ENCODE measurements at regions not wholly inside any gene's neighbourhood (a gene's known extent, or its start where the extent isn't known, plus 50 kb on each side); places are given as distances from the start of the nearest gene placed in this dataset.

DNA sequence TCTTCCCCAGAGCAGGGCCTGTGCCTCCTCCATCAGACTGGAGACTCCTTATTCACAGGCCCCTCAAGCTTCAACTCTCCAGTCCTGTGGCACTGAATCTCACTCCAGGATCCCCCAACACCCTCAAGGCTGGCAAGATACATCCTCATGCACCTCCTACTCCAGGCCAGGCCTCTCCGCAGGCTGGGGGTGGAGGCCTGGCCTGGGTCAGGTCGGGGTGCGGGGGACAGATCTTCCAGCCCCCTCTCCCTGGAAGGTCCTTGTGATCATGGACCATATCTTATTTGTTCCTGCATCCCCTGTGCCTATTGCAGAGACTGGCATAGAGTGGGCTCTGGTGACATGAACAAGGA lies 147.3 kb downstream of the SMAD6 start:
- peak overlapping the region; percentile 91 to 94 for H3K27ac ChIP-seq
- intact Hi-C loops (cut with DNase I), result no loop called here

DNA sequence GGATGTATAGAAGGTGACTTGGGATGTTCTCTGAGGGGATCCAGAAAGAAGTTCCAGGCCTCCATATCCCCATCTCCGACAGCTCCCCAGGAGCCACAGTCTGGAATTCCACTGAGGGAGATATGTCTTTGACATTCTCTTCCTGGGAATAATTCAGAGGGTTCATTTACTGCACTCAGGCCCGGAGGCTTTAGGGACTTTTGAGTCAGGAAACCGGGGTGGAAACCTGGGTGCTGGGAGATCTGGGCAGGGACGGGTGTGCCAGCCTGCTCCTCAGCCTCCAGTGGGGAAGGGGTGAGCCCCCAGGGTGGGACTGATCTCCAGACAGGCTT lies 147.7 kb downstream of the SMAD6 start:
- peak overlapping the region; percentile 91 to 94 for H3K27ac ChIP-seq

More for the DNA sequence above, 147.3 kb downstream of the SMAD6 start:
- TF ChIP-seq, protein P1, sequence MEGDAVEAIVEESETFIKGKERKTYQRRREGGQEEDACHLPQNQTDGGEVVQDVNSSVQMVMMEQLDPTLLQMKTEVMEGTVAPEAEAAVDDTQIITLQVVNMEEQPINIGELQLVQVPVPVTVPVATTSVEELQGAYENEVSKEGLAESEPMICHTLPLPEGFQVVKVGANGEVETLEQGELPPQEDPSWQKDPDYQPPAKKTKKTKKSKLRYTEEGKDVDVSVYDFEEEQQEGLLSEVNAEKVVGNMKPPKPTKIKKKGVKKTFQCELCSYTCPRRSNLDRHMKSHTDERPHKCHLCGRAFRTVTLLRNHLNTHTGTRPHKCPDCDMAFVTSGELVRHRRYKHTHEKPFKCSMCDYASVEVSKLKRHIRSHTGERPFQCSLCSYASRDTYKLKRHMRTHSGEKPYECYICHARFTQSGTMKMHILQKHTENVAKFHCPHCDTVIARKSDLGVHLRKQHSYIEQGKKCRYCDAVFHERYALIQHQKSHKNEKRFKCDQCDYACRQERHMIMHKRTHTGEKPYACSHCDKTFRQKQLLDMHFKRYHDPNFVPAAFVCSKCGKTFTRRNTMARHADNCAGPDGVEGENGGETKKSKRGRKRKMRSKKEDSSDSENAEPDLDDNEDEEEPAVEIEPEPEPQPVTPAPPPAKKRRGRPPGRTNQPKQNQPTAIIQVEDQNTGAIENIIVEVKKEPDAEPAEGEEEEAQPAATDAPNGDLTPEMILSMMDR (IDR thresholded peaks at IDR 0.05), result no peak
- Histone ChIP-seq H3K9me3 (no peaks in the 10 kb centered on the region), H3K36me3 (no peaks in the 10 kb centered on the region), H3K27me3 (no peaks in the 10 kb centered on the region), H3K4me3 (no peak overlapping the region), H3K4me1 (peaks cover 19 to 32% of the 10 kb centered on the region in 2 donors)
- peak in 1 of 2 donors; percentile 52 for DNase-seq (ENCODE audit: low spot score in 2 of 2)

DNA sequence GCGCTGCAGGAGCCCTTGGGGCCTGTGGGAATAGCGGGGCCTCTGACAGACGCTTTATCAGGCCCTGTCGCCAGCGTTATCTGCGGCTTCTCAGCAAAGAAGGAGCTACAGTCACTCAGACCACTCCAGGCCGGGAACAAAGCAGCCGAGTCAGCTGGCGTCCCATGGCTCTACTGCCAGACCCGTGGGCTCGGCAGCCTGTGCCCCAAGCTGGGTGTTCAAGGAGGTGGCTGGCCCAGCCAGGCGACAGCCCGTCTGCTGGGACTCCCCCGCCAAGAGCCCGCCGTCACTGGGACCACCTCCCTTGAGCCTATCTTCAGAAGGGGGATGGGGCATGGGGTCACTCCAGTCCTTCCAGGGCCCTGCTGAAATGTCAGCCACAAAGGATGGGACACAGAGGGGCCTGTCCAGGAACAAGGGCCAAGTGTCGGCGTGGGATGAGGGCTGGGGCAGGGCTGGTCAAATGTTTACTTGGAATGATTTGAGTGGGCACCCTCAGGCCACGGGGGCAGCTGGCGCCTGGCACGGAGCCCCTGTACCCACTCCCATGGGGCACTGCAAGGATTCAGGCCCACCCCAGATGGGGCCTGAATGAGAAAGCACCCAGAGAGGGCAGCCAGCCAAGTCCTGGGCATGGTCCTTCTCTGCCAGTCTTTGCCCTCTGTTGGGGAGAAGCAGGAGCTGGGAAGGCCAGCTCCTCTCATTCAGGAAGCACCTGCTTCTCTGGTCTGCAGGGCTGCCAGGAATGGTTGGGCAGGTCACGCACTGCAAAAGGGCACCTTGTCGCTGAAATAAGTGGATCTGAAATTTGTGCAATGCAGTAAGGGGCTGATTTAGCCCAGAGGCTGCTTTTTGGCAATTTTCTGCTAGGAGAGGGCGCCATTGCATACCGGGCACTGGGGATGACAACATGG lies 148.3 kb downstream of the SMAD6 start:
- H3K27ac ChIP-seq, result peak overlapping the region; percentile 91 to 94
- no peaks in the 10 kb centered on the region for H3K36me3 ChIP-seq

More for the DNA sequence above, 147.7 kb downstream of the SMAD6 start:
- no peaks in the 10 kb centered on the region for H3K27me3 ChIP-seq
- TF ChIP-seq, protein P1 (IDR thresholded peaks at IDR 0.05), result no peak
- no peak overlapping the region for H3K4me3 ChIP-seq
- H3K4me1 ChIP-seq, result peaks cover 19 to 32% of the 10 kb centered on the region in 2 donors
- intact Hi-C loops (cut with DNase I), result loop anchor here (2.0 to 10.0 kb wide), 4 partner anchors 61 to 465 kb away; partner anchors contain the start of genes MAP2K1, RPL4 and ZWILCH
- H3K9me3 ChIP-seq, result no peaks in the 10 kb centered on the region
- DNase-seq (ENCODE audit: low spot score in 2 of 2), result no peak
- no peaks in the 10 kb centered on the region for H3K36me3 ChIP-seq

DNA sequence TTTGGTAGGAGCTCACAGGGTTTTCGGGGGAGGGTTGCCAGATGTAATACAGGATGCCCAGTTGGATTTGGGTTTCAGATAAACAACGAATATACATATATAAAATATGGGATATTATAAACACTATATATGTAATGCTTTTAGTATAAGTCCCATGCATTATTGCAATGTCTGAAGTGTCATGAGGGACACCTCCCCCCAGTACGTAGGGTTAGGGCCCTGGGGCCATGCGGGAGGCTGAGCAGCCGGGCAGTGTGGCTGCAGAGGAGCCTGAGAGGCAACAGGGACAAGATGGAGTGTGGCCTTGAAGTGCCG lies 148.9 kb downstream of the SMAD6 start:
- Histone ChIP-seq H3K4me1 (peaks cover 19 to 32% of the 10 kb centered on the region in 2 donors), H3K9me3 (no peaks in the 10 kb centered on the region), H3K36me3 (no peaks in the 10 kb centered on the region), H3K27ac (peak overlapping the region; percentile 91 to 94), H3K4me3 (peak overlapping the region in 1 of 2 donors; percentile 1), H3K27me3 (no peaks in the 10 kb centered on the region)
- intact Hi-C loops (cut with DNase I), result loop anchor here (1.0 to 10.0 kb wide), 6 partner anchors 62 to 466 kb away; partner anchors contain the start of genes MAP2K1, RPL4 and ZWILCH
- TF ChIP-seq, protein P1 (IDR thresholded peaks at IDR 0.05), result no peak
- DNase-seq (ENCODE audit: low spot score in 2 of 2), result no peak

More for the DNA sequence above, 148.3 kb downstream of the SMAD6 start:
- Histone ChIP-seq H3K27me3 (no peaks in the 10 kb centered on the region), H3K9me3 (no peaks in the 10 kb centered on the region), H3K4me1 (peaks cover 19 to 32% of the 10 kb centered on the region in 2 donors), H3K4me3 (no peak overlapping the region)
- TF ChIP-seq, protein P1 (IDR thresholded peaks at IDR 0.05), result no peak
- DNase-seq (ENCODE audit: low spot score in 2 of 2), result peak in 1 of 2 donors; percentile 72
- intact Hi-C loops (cut with DNase I), result loop anchor here (2.0 to 10.0 kb wide), 4 partner anchors 62 to 466 kb away; partner anchors contain the start of genes MAP2K1, RPL4 and ZWILCH

DNA sequence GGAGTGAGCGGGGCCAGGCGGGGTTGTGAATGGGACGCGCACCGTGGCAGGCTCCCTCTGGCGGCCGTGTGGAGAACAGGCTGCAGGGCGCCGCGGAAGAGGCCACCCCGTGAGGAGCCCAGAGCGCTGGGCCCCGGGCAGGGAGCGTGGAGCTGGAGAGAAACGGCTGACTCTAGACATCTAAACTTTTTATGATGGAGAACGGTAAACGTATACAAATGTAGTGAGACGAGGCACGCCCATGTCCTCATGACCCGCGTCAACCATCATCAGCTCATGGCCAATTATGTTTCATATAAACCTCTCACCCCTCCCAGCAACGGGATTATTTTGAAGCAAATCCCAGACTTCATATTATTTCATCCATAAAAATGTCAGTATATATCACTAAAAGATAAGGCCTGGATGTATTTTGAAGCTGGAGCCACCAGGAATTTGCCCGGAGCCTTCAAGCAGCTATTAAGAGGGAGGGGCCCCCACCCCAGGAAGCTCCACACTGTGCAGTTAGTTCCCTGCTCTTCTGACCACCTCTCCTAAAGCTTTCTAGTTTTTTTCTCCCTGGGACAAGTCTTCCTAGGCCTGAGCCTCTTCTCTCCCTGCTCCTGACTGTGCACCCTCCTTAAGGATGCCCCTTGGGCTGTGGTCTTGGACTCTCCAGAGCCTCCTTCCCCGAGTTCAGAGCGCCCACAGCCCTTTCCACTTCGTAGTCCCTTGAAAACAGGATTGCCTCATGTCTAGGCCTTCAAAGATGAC lies 149.5 kb downstream of the SMAD6 start:
- H3K36me3 ChIP-seq, result no peaks in the 10 kb centered on the region
- peak overlapping the region; percentile 91 to 94 for H3K27ac ChIP-seq
- DNase-seq (ENCODE audit: low spot score in 2 of 2), result peak in 1 of 2 donors; percentile 93
- no peaks in the 10 kb centered on the region for H3K27me3 ChIP-seq
- intact Hi-C loops (cut with DNase I), result loop anchor here (1.0 to 10.0 kb wide), 7 partner anchors 63 to 467 kb away; partner anchors contain the start of genes MAP2K1, RPL4 and ZWILCH
- peak overlapping the region in 1 of 2 donors; percentile 1 for H3K4me3 ChIP-seq
- H3K9me3 ChIP-seq, result no peaks in the 10 kb centered on the region
- TF ChIP-seq, protein P1 (IDR thresholded peaks at IDR 0.05), result peak; percentile 97
- peaks cover 19 to 32% of the 10 kb centered on the region in 2 donors for H3K4me1 ChIP-seq
